HL-60 (cell line): ENCODE measurements at regions not wholly inside any gene's neighbourhood (a gene's known extent, or its start where the extent isn't known, plus 50 kb on each side); places are given as distances from the start of the nearest gene placed in this dataset.

Source experiments
- DNase-seq, 2 experiments: peaks; one replicate each; pipeline ENCODE4 v3.0.0-alpha.2; 2010 to 2020; ENCODE audit warnings: low read depth in 1 of 2, low spot score in 1 of 2
- H3K27ac ChIP-seq: fragments of 250-450 bp; sonication (Bioruptor Pico); replicated peaks from 2 replicates; pipeline ENCODE4 v1.5.1; 2020; ENCODE audit warnings: mild to moderate bottlenecking, moderate library complexity
- H3K27me3 ChIP-seq: fragments of 250-450 bp; sonication (Bioruptor Pico); 2 replicates; pipeline ENCODE4 v1.5.1; 2021; ENCODE audit warnings: mild to moderate bottlenecking, moderate library complexity; ENCODE audit not compliant: insufficient read depth, poor library complexity, severe bottlenecking
- H3K4me3 ChIP-seq: replicated peaks from 2 replicates; pipeline ENCODE4 v1.5.1; 2011; ENCODE audit warnings: mild to moderate bottlenecking, control low read depth, low read length; ENCODE audit not compliant: insufficient read depth
- CTCF ChIP-seq: IDR thresholded peaks from one replicate; pipeline ENCODE4 v1.5.1; 2011; ENCODE audit warnings: low read length, control low read depth, inconsistent platforms; ENCODE audit not compliant: insufficient read depth
- GABPA ChIP-seq: IDR thresholded peaks from 2 replicates; pipeline ENCODE4 v1.6.1; 2012; ENCODE audit warnings: low read depth
- POLR2AphosphoS5 ChIP-seq: IDR thresholded peaks from 2 replicates; pipeline ENCODE4 v1.6.1; 2012; ENCODE audit warnings: low read depth
- REST ChIP-seq: IDR thresholded peaks from 2 replicates; pipeline ENCODE4 v1.6.1; 2012; ENCODE audit warnings: low read depth; ENCODE audit not compliant: insufficient replicate concordance
- SPI1 ChIP-seq: IDR thresholded peaks from 2 replicates; pipeline ENCODE4 v1.6.1; 2012; ENCODE audit warnings: low read depth, mild to moderate bottlenecking, borderline replicate concordance

GRCh38 chr11:112856591-112856990 is 104.6 kb upstream of the NCAM1 start:
- no peaks in the 10 kb centered on the region for H3K27me3 ChIP-seq
- TF ChIP-seq REST, result no peak
- TF ChIP-seq POLR2AphosphoS5, result no peak
- no peak for TF ChIP-seq SPI1
- TF ChIP-seq GABPA, result no peak
- TF ChIP-seq CTCF, result no peak
- no peak for DNase-seq
- H3K4me3 ChIP-seq, result no peak overlapping the region
- H3K27ac ChIP-seq, result no peak overlapping the region

- Histone ChIP-seq H3K27me3 (no peaks in the 10 kb centered on the region), H3K4me3 (no peak overlapping the region), H3K27ac (no peak overlapping the region)
- no peak for DNase-seq
- no peak for TF ChIP-seq POLR2AphosphoS5
- no peak for TF ChIP-seq REST
- TF ChIP-seq GABPA, result no peak
- no peak for TF ChIP-seq SPI1
Observed at GRCh38 chr11:112858289-112859023, 102.8 kb upstream of the NCAM1 start.

GRCh38 chr11:112859787-112860186 is 101.4 kb upstream of the NCAM1 start:
- TF ChIP-seq CTCF (no peak), POLR2AphosphoS5 (no peak), SPI1 (no peak), REST (no peak), GABPA (no peak)
- no peak overlapping the region for H3K4me3 ChIP-seq
- no peak for DNase-seq
- no peak overlapping the region for H3K27ac ChIP-seq
- H3K27me3 ChIP-seq, result no peaks in the 10 kb centered on the region
